ENCODE measurements at regions not wholly inside any gene's neighbourhood (a gene's known extent, or its start where the extent isn't known, plus 50 kb on each side); places are given as distances from the start of the nearest gene placed in this dataset.

DNA sequence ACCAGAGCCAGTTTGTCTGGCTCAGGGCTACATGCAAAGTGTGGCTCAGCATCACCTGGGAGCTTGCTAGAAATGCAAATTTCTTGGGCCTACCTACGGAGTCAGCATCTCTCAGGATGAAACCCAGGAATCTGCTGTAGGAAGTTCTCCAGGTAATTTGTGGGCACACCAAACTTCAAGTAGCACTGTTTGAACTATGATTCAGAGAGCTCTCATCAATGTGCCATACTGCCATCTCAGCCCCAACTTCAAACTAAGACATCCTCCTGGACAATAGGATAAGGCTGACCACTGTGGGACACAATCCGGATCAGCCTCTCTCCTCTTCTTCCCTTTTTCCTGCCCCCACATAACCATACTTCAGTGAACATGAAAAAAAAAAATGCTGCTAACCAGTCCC lies 374.5 kb downstream of the METTL15 start:
- TF ChIP-seq CTCF (IDR thresholded peaks at IDR 0.05) (no peak), POLR2A (IDR thresholded peaks at IDR 0.05) (no peak)
